NB4 (cell line): ENCODE measurements at regions not wholly inside any gene's neighbourhood (a gene's known extent, or its start where the extent isn't known, plus 50 kb on each side); places are given as distances from the start of the nearest gene placed in this dataset.

Experiments
- POLR2A ChIP-seq: IDR thresholded peaks from 2 replicates; pipeline ENCODE4 v1.6.1; 2011; ENCODE audit warnings: mild to moderate bottlenecking; ENCODE audit not compliant: insufficient read length; ENCODE audit errors: extremely low read depth
- TF ChIP-seq, protein P1 (sequence below): IDR thresholded peaks from one replicate; pipeline ENCODE4 v1.5.1; 2012; ENCODE audit warnings: low read depth, low read length
- TF ChIP-seq, protein P2 (sequence below): IDR thresholded peaks from 2 replicates; pipeline ENCODE4 v1.6.1; 2011; ENCODE audit warnings: low read depth, low read length

DNA sequence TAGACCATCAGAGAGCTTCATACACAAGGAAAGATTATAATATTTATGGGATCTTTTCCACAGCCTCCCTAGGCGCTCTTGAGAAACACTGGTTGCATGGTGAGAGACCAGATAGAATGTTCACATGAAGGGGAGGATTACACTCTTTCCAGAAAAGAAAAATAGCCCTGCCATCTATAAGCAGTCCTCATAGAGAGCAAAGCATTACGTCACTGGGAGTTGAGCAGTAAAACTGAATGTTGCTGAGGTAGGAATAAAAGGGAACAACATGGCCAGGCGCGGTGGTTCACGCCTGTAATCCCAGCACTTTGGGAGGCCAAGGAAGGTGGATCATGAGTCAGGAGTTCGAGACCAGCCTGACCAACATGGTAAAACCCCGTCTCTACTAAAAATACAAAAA is 1934.3 kb downstream of the SUCLG1 start:
- TF ChIP-seq, protein P1, sequence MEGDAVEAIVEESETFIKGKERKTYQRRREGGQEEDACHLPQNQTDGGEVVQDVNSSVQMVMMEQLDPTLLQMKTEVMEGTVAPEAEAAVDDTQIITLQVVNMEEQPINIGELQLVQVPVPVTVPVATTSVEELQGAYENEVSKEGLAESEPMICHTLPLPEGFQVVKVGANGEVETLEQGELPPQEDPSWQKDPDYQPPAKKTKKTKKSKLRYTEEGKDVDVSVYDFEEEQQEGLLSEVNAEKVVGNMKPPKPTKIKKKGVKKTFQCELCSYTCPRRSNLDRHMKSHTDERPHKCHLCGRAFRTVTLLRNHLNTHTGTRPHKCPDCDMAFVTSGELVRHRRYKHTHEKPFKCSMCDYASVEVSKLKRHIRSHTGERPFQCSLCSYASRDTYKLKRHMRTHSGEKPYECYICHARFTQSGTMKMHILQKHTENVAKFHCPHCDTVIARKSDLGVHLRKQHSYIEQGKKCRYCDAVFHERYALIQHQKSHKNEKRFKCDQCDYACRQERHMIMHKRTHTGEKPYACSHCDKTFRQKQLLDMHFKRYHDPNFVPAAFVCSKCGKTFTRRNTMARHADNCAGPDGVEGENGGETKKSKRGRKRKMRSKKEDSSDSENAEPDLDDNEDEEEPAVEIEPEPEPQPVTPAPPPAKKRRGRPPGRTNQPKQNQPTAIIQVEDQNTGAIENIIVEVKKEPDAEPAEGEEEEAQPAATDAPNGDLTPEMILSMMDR: no peak
- TF ChIP-seq POLR2A: no peak
- TF ChIP-seq, protein P2, sequence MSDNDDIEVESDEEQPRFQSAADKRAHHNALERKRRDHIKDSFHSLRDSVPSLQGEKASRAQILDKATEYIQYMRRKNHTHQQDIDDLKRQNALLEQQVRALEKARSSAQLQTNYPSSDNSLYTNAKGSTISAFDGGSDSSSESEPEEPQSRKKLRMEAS: no peak
